Stomach (tissue), 8 donors: ENCODE measurements at regions not wholly inside any gene's neighbourhood (a gene's known extent, or its start where the extent isn't known, plus 50 kb on each side); places are given as distances from the start of the nearest gene placed in this dataset.

ENCODE experiments used
- DNase-seq, 2 donors: peaks; one replicate each; pipeline versions ENCODE4 v3.0.0 to v3.0.0-alpha.2; 2013 to 2019
- H3K27ac ChIP-seq, 5 donors: fragments of 200-600 bp in 4 of 5; sonication (generic) in 4 of 5; one replicate each; pipeline ENCODE4 v1.5.1; 2013 to 2019; ENCODE audit warnings: mild to moderate bottlenecking in 1 of 5, moderate library complexity in 1 of 5
- H3K27me3 ChIP-seq, 3 donors: fragments of 200-600 bp; sonication (generic); one replicate each; pipeline ENCODE4 v1.5.1; 2017 to 2019; ENCODE audit warnings: mixed run types in 1 of 3
- H3K36me3 ChIP-seq, 4 donors: fragments of 200-600 bp; sonication (generic); 1 replicate in 3 of 4; 2 replicates in 1 of 4; pipeline ENCODE4 v1.5.1; 2016 to 2019
- H3K4me1 ChIP-seq, 4 donors: fragments of 200-600 bp; sonication (generic); one replicate each; pipeline ENCODE4 v1.5.1; 2016 to 2019
- H3K4me3 ChIP-seq, 4 donors: fragments of 200-600 bp; sonication (generic) in 3 of 4; one replicate each; pipeline ENCODE4 v1.5.1; 2016 to 2019; ENCODE audit warnings: mild to moderate bottlenecking in 1 of 4
- H3K9me3 ChIP-seq, 4 donors: fragments of 200-600 bp; sonication (generic); one replicate each; pipeline ENCODE4 v1.5.1; 2016 to 2019
- CTCF ChIP-seq, 7 experiments: fragments of 450-650 bp in 4 of 7; fragments of 200-600 bp in 3 of 7; sonication (generic) in 3 of 7; IDR thresholded peaks; one replicate each; pipeline ENCODE4 v1.5.1; 2016 to 2019; ENCODE audit warnings: antibody characterized with exemption in 7 of 7, control low read depth in 2 of 7, mild to moderate bottlenecking in 1 of 7
- EP300 ChIP-seq: sonication (generic); formaldehyde crosslinking; IDR thresholded peaks from one replicate; pipeline ENCODE4 v1.6.1; 2017; ENCODE audit warnings: antibody characterized with exemption
- POLR2A ChIP-seq, 4 donors: fragments of 450-650 bp; IDR thresholded peaks; one replicate each; pipeline ENCODE4 v1.6.1; 2016; ENCODE audit warnings: antibody characterized with exemption in 4 of 4, control low read depth in 2 of 4, mild to moderate bottlenecking in 1 of 4, moderate library complexity in 1 of 4
- POLR2AphosphoS5 ChIP-seq, 3 donors: sonication (generic); formaldehyde crosslinking; IDR thresholded peaks; one replicate each; pipeline ENCODE4 v1.6.1; 2016; ENCODE audit warnings: antibody characterized with exemption in 3 of 3
- WGBS, 5 donors: extraction: QIAGEN DNeasy Blood & Tissue Kit in 3 of 5; methylation state at CpG; one replicate each; pipeline versions ENCODE4 v1.1.5 to v1.1.7; 2013 to 2018; 5-methylcytosine and 5-hydroxymethylcytosine counted together
- intact Hi-C: fragments of 100-400 bp; cut with DNase I; formaldehyde crosslinking; loops from one replicate; pipeline ENCODE4 v1.15.1; 2023; ENCODE audit warnings: low total_unique reads
- donor health status: healthy with polysubstance abuse.
- donor health status: Bipolar disorder and iron deficiency.
- donor health status: healthy.

GRCh38 chr4:148926276-148927260 is 484.4 kb upstream of the NR3C2 start:
- Histone ChIP-seq H3K9me3 (peaks cover 0 to 14% (median 4%) of the 10 kb centered on the region in 4 donors), H3K4me1 (peaks cover 0 to 5% (median 0%) of the 10 kb centered on the region in 4 donors), H3K4me3 (no peak overlapping the region), H3K27me3 (no peaks in the 10 kb centered on the region), H3K36me3 (no peaks in the 10 kb centered on the region), H3K27ac (no peak overlapping the region)
- WGBS, 5 donors = 51 to 74% (median 66%) methylated on average over 3 of the region's 3 CpGs
- no peak for TF ChIP-seq CTCF (IDR thresholded peaks at IDR 0.05)
- no peak for TF ChIP-seq POLR2A (IDR thresholded peaks at IDR 0.05)
- peak in 1 of 3 donors; percentile 10 for TF ChIP-seq POLR2AphosphoS5 (IDR thresholded peaks at IDR 0.05)
- TF ChIP-seq EP300 = no peak
- peak; percentile 48 to 63 for DNase-seq
- intact Hi-C loops = no loop called here

GRCh38 chr4:148923881-148924280 is 481.7 kb upstream of the NR3C2 start:
- Histone ChIP-seq H3K27ac (no peak overlapping the region), H3K36me3 (no peaks in the 10 kb centered on the region), H3K4me3 (no peak overlapping the region), H3K9me3 (no peaks in the 10 kb centered on the region), H3K4me1 (peaks cover 0 to 5% (median 0%) of the 10 kb centered on the region in 4 donors), H3K27me3 (no peaks in the 10 kb centered on the region)
- no peak for TF ChIP-seq EP300
- TF ChIP-seq POLR2A (IDR thresholded peaks at IDR 0.05) = no peak
- no peak for TF ChIP-seq CTCF (IDR thresholded peaks at IDR 0.05)
- TF ChIP-seq POLR2AphosphoS5 (IDR thresholded peaks at IDR 0.05) = no peak
- peak in 1 of 2 donors; percentile 21 for DNase-seq
- intact Hi-C loops = no loop called here

- no peak for DNase-seq
- WGBS, 5 donors = 83 to 95% (median 86%) methylated on average over 1 of the region's 1 CpG
- Histone ChIP-seq H3K4me3 (no peak overlapping the region), H3K27ac (no peak overlapping the region), H3K4me1 (peaks cover 0 to 5% (median 0%) of the 10 kb centered on the region in 4 donors), H3K27me3 (no peaks in the 10 kb centered on the region), H3K36me3 (no peaks in the 10 kb centered on the region), H3K9me3 (no peaks in the 10 kb centered on the region)
- intact Hi-C loops = no loop called here
- TF ChIP-seq POLR2A (IDR thresholded peaks at IDR 0.05) = no peak
- TF ChIP-seq POLR2AphosphoS5 (IDR thresholded peaks at IDR 0.05) = no peak
- no peak for TF ChIP-seq EP300
- TF ChIP-seq CTCF (IDR thresholded peaks at IDR 0.05) = no peak
Observed at GRCh38 chr4:148922497-148922896, 480.3 kb upstream of the NR3C2 start.

GRCh38 chr4:148914734-148915133 is 472.5 kb upstream of the NR3C2 start:
- 80 to 92% (median 87%) methylated on average over 2 of the region's 2 CpGs for WGBS, 5 donors
- Histone ChIP-seq H3K4me3 (no peak overlapping the region), H3K27me3 (no peaks in the 10 kb centered on the region), H3K4me1 (no peaks in the 10 kb centered on the region), H3K36me3 (no peaks in the 10 kb centered on the region), H3K9me3 (no peaks in the 10 kb centered on the region), H3K27ac (no peak overlapping the region)
- TF ChIP-seq POLR2AphosphoS5 (IDR thresholded peaks at IDR 0.05) = no peak
- no peak for TF ChIP-seq CTCF (IDR thresholded peaks at IDR 0.05)
- DNase-seq = no peak
- intact Hi-C loops = no loop called here
